Thyroid gland (tissue), 4 donors: ENCODE measurements at regions not wholly inside any gene's neighbourhood (a gene's known extent, or its start where the extent isn't known, plus 50 kb on each side); places are given as distances from the start of the nearest gene placed in this dataset.

Experiments used
- CTCF ChIP-seq, 6 experiments: fragments of 200-600 bp in 3 of 6; fragments of 450-650 bp in 3 of 6; sonication (generic) in 3 of 6; IDR thresholded peaks; one replicate each; pipeline ENCODE4 v1.5.1; 2016 to 2019; ENCODE audit warnings: antibody characterized with exemption in 6 of 6, mild to moderate bottlenecking in 2 of 6, inconsistent platforms in 1 of 6, moderate library complexity in 1 of 6
- POLR2A ChIP-seq, 2 donors: fragments of 450-650 bp; IDR thresholded peaks; one replicate each; pipeline ENCODE4 v1.6.1; 2017; ENCODE audit warnings: antibody characterized with exemption in 2 of 2, mild to moderate bottlenecking in 2 of 2, moderate library complexity in 1 of 2

GRCh38 chr16:50889276-50889675 lies 147.4 kb downstream of the CYLD start:
- TF ChIP-seq CTCF (IDR thresholded peaks at IDR 0.05) (no peak), POLR2A (IDR thresholded peaks at IDR 0.05) (no peak)
